ENCODE measurements at regions not wholly inside any gene's neighbourhood (a gene's known extent, or its start where the extent isn't known, plus 50 kb on each side); places are given as distances from the start of the nearest gene placed in this dataset.

DNA sequence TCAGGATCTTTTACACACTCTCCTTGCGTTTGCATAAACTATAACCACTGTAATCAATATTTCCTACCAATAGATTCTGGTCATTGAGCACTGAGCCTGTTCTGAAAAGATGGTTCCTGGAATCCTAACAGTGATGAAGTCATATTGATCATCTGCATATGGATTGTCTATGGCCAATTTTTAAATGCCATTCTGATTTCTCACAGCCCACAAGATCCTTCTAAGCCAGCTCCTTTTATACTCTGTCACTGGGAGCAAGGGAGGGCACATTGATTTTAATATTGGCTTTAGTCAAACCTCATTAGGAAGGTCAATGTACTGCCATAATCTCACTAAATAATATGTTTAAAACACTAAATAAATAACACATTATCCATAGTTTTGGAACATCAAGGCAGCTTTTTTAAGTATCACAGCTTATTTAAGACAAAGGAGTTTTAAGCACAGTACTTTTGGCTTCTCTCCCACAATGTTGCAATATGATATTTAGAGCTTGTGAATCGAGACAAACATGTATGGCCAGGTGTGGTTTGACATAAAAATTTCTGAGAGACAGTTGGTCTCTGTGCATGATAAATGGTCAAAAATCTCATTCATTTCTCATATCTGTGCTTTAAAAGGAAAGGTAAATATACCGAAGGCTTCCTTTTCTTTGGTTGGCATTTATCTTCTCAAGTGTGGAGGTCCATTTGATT lies 267.3 kb downstream of the MTX2 start:
- Mint-ChIP-seq H3K36me3 (ENCODE audit: low read depth) (no peaks in the 10 kb centered on the region), H3K9me3 (no peaks in the 10 kb centered on the region), H3K27me3 (peaks cover 5% of the 10 kb centered on the region), H3K27ac (no peak overlapping the region), H3K4me1 (ENCODE audit: low read depth) (no peaks in the 10 kb centered on the region), H3K4me3 (no peak overlapping the region)
- intact Hi-C loops (cut with micrococcal nuclease): no loop called here

DNA sequence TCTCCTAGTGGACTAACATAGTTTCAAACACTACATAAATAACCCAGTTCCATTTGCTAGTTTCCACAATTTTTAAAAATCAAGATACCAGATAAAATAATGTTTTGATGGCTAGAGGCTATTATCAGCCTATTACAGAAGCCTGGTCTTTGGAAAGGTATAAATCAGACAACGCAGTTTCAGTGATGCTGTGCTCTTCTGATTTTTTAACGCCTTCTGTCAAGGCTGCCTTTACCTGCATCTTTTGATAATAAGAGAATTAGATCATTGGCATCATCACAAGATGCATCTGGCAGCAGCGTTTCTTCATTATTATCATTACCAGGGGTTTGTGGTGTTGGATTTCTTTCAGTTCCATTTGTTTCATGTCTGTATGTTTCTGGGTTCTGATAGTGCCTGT lies 268.7 kb downstream of the MTX2 start:
- intact Hi-C loops (cut with micrococcal nuclease): no loop called here
- Mint-ChIP-seq H3K36me3 (ENCODE audit: low read depth) (no peaks in the 10 kb centered on the region), H3K27ac (no peak overlapping the region), H3K4me3 (no peak overlapping the region), H3K27me3 (peaks cover 6% of the 10 kb centered on the region), H3K9me3 (no peaks in the 10 kb centered on the region), H3K4me1 (ENCODE audit: low read depth) (no peaks in the 10 kb centered on the region)

DNA sequence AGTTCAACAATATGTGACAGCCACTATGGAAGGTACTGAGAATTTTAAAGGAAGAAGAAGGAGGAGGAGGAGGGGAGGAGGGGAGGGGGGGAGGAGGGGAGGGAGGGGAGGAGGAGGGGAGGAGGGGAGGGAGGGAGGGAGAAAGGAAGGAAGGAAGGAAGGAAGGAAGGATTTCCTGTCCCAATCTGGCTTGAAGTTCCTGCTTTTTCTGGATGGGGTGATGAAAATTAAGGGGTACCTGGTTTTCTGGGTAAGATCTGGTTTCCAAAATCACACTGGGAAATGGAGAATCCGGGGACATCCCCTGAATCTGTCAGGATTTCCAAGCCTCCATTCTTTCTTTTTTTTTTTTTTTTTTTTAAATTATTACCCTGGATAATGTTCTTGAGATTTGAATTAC lies 271.8 kb downstream of the MTX2 start:
- Mint-ChIP-seq H3K4me3 (no peak overlapping the region), H3K27me3 (peaks cover 3% of the 10 kb centered on the region), H3K27ac (no peak overlapping the region), H3K36me3 (ENCODE audit: low read depth) (no peaks in the 10 kb centered on the region), H3K4me1 (ENCODE audit: low read depth) (no peaks in the 10 kb centered on the region), H3K9me3 (no peaks in the 10 kb centered on the region)
- intact Hi-C loops (cut with micrococcal nuclease): no loop called here

DNA sequence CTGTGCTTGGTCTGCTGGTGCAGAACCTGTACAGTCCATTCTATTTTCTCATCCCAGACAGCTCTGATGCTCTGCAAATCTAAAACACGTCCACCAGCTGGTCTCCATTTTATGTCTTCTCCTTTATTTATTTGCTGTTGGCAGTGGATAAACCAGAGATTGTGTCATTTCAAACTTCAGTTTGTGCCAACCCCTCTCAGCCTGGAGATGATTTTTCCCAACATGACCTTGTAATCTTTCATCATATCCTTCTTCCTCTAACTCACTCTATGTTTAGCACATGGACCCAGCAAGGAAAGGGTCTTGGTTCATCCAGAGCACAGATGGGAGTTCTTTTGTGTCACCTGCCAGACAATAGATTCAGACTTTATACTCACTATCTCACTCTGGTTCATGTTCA lies 273.2 kb downstream of the MTX2 start:
- Mint-ChIP-seq H3K36me3 (ENCODE audit: low read depth) (no peaks in the 10 kb centered on the region), H3K4me1 (ENCODE audit: low read depth) (no peaks in the 10 kb centered on the region), H3K9me3 (no peaks in the 10 kb centered on the region), H3K27ac (no peak overlapping the region), H3K4me3 (no peak overlapping the region), H3K27me3 (peaks cover 10% of the 10 kb centered on the region)
- intact Hi-C loops (cut with micrococcal nuclease): no loop called here

DNA sequence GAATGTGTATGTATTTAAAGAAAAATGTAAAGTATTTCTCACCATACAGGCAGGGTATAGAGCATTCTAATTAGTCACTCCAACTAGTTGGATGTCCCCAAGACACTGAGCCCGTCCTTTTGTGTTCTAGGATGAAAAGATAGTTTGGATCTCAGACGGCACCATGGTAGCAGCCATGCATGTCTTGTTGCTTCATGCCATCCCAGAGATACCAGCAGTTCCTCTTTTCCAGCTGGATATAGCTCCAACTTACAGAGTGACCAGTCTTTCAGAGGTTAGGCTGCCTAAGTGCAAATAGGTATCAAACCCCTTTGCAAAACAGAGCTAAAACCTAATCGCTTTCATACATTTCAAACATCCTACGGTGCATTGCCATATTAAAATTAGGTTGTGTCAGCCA lies 275.3 kb downstream of the MTX2 start:
- H3K4me3 Mint-ChIP-seq: no peak overlapping the region
- no peaks in the 10 kb centered on the region for H3K36me3 Mint-ChIP-seq (ENCODE audit: low read depth)
- intact Hi-C loops (cut with micrococcal nuclease): no loop called here
- H3K9me3 Mint-ChIP-seq: no peaks in the 10 kb centered on the region
- H3K27ac Mint-ChIP-seq: no peak overlapping the region
- peaks cover 13% of the 10 kb centered on the region for H3K27me3 Mint-ChIP-seq
- H3K4me1 Mint-ChIP-seq (ENCODE audit: low read depth): no peaks in the 10 kb centered on the region

DNA sequence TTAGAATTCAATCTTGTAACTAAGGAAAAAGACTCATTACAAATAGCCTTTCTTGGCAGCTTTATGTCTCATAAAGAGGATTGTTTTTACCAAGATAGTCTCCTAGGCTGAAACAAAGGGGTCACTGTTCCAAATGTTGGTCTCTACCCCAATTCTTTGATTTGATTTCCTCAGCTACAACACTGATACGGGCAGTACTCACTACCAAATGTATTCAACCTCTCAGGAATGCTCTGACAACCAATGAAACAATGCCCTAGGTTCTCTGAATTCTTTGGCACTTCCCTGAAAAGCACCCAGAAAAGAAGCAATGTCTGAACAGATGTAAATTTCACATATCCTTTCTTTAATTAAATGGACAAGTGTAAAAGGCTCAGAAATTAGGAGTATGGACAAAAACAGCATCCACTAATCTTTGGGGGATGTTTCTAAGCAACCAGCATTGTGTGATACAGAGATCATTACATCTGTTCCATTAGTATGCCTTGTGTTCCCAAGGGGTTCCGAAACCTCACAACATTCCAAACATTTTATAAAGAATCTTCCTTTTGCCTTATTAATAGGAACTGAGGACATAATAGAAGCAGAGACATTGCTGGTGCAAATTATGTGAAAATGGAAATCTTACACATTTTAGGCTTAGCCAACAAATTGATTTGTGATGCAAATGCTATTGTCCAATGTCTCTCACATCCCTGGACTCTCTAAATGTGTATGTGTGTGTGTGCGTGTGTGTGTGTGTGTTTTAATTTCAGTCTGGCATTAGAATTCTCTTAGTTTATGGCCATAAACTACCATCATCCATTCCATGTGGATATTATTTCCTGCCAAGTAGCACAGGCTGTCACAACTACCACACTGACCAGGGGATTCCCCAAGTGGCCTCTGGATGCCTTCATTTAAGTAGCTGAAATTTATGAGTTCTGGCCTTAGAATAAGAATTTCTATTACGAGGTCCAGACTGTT lies 276.0 kb downstream of the MTX2 start:
- Mint-ChIP-seq H3K27ac (no peak overlapping the region), H3K27me3 (peaks cover 13% of the 10 kb centered on the region), H3K9me3 (no peaks in the 10 kb centered on the region), H3K4me3 (no peak overlapping the region), H3K36me3 (ENCODE audit: low read depth) (no peaks in the 10 kb centered on the region), H3K4me1 (ENCODE audit: low read depth) (no peaks in the 10 kb centered on the region)
- intact Hi-C loops (cut with micrococcal nuclease): no loop called here

DNA sequence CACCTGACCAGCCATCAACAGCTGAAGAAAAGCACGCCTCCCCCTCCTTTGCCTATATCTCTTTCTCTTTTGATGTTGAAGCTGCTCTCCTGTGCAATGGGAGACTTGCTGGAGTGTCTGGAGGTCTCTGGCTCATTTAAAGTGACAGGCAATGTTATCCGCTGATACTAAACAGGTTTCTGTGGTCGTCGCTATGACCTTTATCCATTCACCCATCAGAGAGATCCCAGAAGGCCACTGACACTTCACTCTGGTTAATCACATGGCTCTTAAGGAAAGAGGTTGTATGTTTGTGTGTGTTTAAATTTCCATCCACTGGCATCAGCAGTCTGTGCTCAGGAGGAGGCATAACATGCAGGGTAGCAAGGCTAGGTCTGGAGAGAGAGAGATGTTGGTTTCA lies 277.3 kb downstream of the MTX2 start:
- H3K27me3 Mint-ChIP-seq: peaks cover 13% of the 10 kb centered on the region
- H3K4me3 Mint-ChIP-seq: no peak overlapping the region
- H3K9me3 Mint-ChIP-seq: no peaks in the 10 kb centered on the region

DNA sequence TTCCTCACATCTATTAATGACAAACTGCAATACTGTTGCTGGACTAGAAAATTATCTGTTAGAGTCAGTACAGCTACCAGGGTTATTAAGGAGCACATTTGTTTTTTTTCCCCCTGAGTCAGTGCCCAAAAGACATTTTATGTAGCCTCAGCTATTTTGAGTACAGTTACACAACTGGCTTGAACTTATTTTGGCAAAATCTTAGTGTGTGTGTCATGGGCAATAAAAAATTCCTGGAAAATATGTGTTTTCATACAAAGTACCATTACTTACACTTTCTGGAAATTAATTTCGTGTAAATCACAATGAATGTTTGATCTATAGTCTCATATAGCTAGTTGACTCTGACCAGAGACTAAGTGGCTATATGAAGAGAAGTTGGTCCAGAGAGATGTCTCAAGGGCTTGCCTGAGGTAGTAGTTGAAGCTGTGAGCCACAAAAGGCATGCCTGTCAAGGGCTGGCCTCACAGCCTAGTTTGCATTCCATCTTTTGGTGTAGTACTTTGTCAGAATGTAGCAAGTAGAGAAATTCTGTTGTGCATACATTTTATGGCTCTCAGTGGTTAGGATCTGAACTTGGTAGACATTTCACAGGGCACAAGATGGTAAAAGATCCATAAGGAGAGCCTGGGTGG lies 283.4 kb downstream of the MTX2 start:
- no peak overlapping the region for H3K4me3 Mint-ChIP-seq
- H3K27me3 Mint-ChIP-seq: peaks cover 36% of the 10 kb centered on the region
- intact Hi-C loops (cut with micrococcal nuclease): loop anchor here (10.0 kb wide), 1 partner anchor 592 kb away; no protein-coding TSS in a partner anchor
- no peak overlapping the region for H3K27ac Mint-ChIP-seq
- no peaks in the 10 kb centered on the region for H3K9me3 Mint-ChIP-seq
- no peaks in the 10 kb centered on the region for H3K36me3 Mint-ChIP-seq (ENCODE audit: low read depth)
- peaks cover 13% of the 10 kb centered on the region for H3K4me1 Mint-ChIP-seq (ENCODE audit: low read depth)

More for the DNA sequence above, 277.3 kb downstream of the MTX2 start:
- Mint-ChIP-seq H3K27ac (no peak overlapping the region), H3K36me3 (ENCODE audit: low read depth) (no peaks in the 10 kb centered on the region), H3K4me1 (ENCODE audit: low read depth) (no peaks in the 10 kb centered on the region)
- intact Hi-C loops (cut with micrococcal nuclease): no loop called here

DNA sequence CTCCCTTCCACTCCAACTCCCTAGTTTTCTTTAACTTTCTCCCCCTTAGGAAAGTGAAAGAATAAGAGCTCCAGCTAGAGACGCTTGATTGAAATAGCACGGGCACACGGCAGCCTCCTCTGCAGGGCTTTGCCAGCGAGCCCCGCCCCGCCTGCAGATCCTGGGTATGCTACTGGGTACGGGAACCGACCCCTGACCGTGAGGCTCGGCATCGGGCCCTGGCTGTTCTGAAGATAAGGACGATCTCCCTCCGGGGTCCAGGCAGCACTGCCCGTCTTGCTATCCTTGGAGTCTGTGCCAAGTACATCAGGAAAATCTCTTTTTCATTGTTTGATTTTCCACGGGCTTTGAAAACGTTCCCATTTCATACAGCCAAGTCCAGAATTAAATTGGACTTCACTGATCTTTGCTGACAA lies 284.5 kb downstream of the MTX2 start:
- intact Hi-C loops (cut with micrococcal nuclease): loop anchor here (10.0 kb wide), 1 partner anchor 591 kb away; no protein-coding TSS in a partner anchor
- no peak overlapping the region for H3K27ac Mint-ChIP-seq
- no peaks in the 10 kb centered on the region for H3K9me3 Mint-ChIP-seq
- peak overlapping the region; percentile 52 for H3K4me3 Mint-ChIP-seq
- peaks cover 35% of the 10 kb centered on the region for H3K27me3 Mint-ChIP-seq
- no peaks in the 10 kb centered on the region for H3K36me3 Mint-ChIP-seq (ENCODE audit: low read depth)
- H3K4me1 Mint-ChIP-seq (ENCODE audit: low read depth): peaks cover 13% of the 10 kb centered on the region

DNA sequence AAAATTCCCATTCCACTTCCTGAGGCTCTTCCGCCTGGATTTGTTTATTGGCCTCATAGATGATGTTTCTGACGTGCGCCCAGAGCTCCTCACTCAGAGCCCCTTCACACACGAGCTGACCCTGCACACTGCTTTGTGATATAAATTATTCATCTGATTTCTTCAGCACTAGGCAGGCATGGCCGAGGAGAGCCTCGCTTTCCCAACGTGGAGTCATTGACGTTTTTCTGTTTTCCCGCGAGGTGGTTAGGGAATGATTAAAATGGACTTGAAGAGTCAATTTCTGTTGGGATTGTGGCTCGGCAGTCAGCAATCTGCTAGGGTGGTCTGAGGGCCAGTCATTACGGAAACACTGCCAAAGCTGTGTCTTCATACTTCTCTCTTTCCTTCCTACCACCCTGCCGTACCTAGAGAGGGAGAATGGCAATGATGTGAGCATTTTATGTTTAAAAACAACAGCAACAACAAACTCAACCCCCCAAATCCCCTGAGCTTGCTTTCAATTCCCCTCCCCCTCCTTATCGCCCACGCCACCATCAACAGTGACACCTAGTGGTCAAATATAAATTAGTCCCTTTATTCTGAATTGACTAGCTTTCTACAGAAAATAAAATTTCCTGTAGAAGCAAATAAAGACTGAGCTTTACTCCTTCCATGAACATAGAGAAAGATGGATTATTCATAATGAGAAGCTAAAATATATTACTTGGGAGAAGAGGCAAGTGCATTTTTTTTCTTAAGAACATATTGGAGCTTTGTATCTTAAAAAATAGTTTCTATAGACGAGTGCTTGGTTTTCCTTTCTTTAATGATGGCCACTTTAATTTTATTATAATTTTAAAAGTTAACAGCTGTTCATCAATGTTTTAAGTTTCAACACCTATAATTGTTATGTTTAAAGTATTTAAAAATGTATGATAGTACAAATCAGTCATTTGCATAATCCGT lies 285.1 kb downstream of the MTX2 start:
- Mint-ChIP-seq H3K27ac (no peak overlapping the region), H3K27me3 (peaks cover 39% of the 10 kb centered on the region), H3K36me3 (ENCODE audit: low read depth) (no peaks in the 10 kb centered on the region), H3K4me3 (peak overlapping the region; percentile 52), H3K9me3 (no peaks in the 10 kb centered on the region), H3K4me1 (ENCODE audit: low read depth) (peaks cover 13% of the 10 kb centered on the region)
- intact Hi-C loops (cut with micrococcal nuclease): loop anchor here (5.0 to 10.0 kb wide), 2 partner anchors 412 to 590 kb away; no protein-coding TSS in a partner anchor

DNA sequence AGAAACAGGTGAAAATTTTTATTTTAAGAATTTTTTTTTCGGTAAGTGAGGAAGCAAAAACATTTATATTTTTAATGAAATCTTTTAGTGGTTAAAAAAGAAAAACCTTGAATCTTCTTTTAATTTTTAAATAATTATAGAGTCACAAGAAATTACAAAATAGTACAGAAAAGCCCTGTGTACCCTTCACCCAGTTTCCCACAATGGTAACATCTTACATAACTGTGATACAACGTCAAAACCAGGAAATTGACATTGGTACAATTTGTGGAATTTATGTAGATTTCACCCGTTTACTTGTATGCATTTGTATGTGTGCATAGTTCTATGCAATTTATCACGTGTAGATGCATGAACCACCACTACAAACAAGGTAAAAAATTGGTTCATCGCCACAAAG lies 285.9 kb downstream of the MTX2 start:
- H3K4me3 Mint-ChIP-seq: no peak overlapping the region
- peaks cover 45% of the 10 kb centered on the region for H3K27me3 Mint-ChIP-seq
- H3K27ac Mint-ChIP-seq: no peak overlapping the region
- H3K9me3 Mint-ChIP-seq: no peaks in the 10 kb centered on the region
- H3K36me3 Mint-ChIP-seq (ENCODE audit: low read depth): no peaks in the 10 kb centered on the region
- peaks cover 13% of the 10 kb centered on the region for H3K4me1 Mint-ChIP-seq (ENCODE audit: low read depth)
- intact Hi-C loops (cut with micrococcal nuclease): loop anchor here (5.0 to 10.0 kb wide), 2 partner anchors 413 to 590 kb away; no protein-coding TSS in a partner anchor

DNA sequence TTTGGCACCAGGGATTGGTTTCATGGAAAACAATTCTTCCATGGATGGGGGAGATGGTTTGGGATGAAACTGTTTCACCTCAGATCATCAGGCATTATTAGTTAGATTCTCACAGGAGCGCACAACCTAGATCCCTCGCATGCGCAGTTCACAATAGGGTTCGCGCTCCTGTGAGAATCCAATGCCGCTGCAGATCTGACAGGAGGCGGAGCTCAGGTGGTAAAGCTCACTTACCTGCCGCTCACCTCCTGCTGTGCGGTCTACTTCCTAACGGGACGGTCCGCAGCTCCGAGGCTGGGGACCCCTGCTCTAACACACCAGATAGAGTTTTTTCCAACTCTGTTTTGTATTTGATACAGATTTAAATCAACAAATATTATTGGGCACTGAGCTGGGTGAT lies 286.5 kb downstream of the MTX2 start:
- Mint-ChIP-seq H3K4me1 (ENCODE audit: low read depth) (peaks cover 13% of the 10 kb centered on the region), H3K36me3 (ENCODE audit: low read depth) (no peaks in the 10 kb centered on the region), H3K4me3 (no peak overlapping the region), H3K27me3 (peaks cover 49% of the 10 kb centered on the region), H3K27ac (no peak overlapping the region), H3K9me3 (no peaks in the 10 kb centered on the region)
- intact Hi-C loops (cut with micrococcal nuclease): loop anchor here (5.0 to 10.0 kb wide), 2 partner anchors 413 to 589 kb away; no protein-coding TSS in a partner anchor

DNA sequence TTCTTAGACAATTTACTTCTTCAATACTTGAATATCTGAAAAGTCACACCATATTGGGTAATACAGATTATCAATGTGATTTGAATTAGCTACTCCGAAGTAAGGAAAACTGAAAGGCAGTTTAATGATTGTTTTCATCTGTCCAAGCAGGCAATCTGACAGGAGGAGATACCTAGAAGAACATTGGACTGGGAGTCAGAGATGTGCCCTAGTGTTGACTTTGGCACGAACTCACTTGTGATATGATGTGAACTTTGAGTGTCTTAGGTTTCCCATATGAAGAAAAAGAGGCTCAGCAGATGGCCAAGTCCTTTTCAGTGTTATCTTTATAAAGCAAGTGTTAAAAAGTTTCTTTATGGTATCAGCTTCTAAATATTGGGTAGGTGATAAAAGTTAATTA lies 287.1 kb downstream of the MTX2 start:
- H3K9me3 Mint-ChIP-seq: no peaks in the 10 kb centered on the region
- H3K4me1 Mint-ChIP-seq (ENCODE audit: low read depth): peaks cover 13% of the 10 kb centered on the region
- no peak overlapping the region for H3K27ac Mint-ChIP-seq
- H3K36me3 Mint-ChIP-seq (ENCODE audit: low read depth): no peaks in the 10 kb centered on the region
- peaks cover 50% of the 10 kb centered on the region for H3K27me3 Mint-ChIP-seq
- intact Hi-C loops (cut with micrococcal nuclease): loop anchor here (5.0 to 10.0 kb wide), 2 partner anchors 414 to 588 kb away; no protein-coding TSS in a partner anchor
- H3K4me3 Mint-ChIP-seq: no peak overlapping the region

All from dendritic cell treated with granulocyte-macrophage colony-stimulating factor and Interleukin-4, amounts not matched to agents 40 ng/mL and 50 ng/mL, for 4 days (primary cell).